ENCODE measurements at regions not wholly inside any gene's neighbourhood (a gene's known extent, or its start where the extent isn't known, plus 50 kb on each side); places are given as distances from the start of the nearest gene placed in this dataset.
"Not testable (repeated sequence)": the region's sequence is repeated elsewhere in the genome, so short reads cannot be mapped to it uniquely, and the experiment has no call there.

- intact Hi-C loops (cut with DNase I, micrococcal nuclease), result loop anchor here in 1 of 2 experiments (10.0 kb wide), 1 partner anchor 446 kb away; no protein-coding TSS in a partner anchor
- no peak for ATAC-seq
- POLR2A ChIA-PET, result no interaction called here
- no peaks in the 10 kb centered on the region for H3K27me3 Mint-ChIP-seq
- DNase-seq, result no peak
- no peak overlapping the region for H3K27ac Mint-ChIP-seq
- CTCF ChIA-PET, result interaction anchor here (0.8 kb wide), 1 partner anchor 761 kb away, joined by 3 read pairs; no protein-coding TSS in a partner anchor
- no peaks in the 10 kb centered on the region for H3K4me1 Mint-ChIP-seq
- peaks cover 3% of the 10 kb centered on the region for H3K9me3 Mint-ChIP-seq (ENCODE audit: low read depth)
- no peaks in the 10 kb centered on the region for H3K36me3 Mint-ChIP-seq (ENCODE audit: low read depth)
- H3K4me3 Mint-ChIP-seq, result no peak overlapping the region
Measured at GRCh38 chr17:71080937-71081336, 911.6 kb downstream of the KCNJ2 start.

- Mint-ChIP-seq H3K27me3 (no peaks in the 10 kb centered on the region), H3K27ac (no peak overlapping the region), H3K9me3 (ENCODE audit: low read depth) (peaks cover 3% of the 10 kb centered on the region), H3K4me3 (no peak overlapping the region), H3K4me1 (no peaks in the 10 kb centered on the region), H3K36me3 (ENCODE audit: low read depth) (no peaks in the 10 kb centered on the region)
- CTCF ChIA-PET, result no interaction called here
- POLR2A ChIA-PET, result no interaction called here
- intact Hi-C loops (cut with DNase I, micrococcal nuclease), result loop anchor here in 1 of 2 experiments (10.0 kb wide), 1 partner anchor 447 kb away; no protein-coding TSS in a partner anchor
- no peak for ATAC-seq
- DNase-seq, result no peak
Measured at GRCh38 chr17:71081666-71082065, 912.3 kb downstream of the KCNJ2 start.

- Mint-ChIP-seq H3K4me3 (no peak overlapping the region), H3K27ac (no peak overlapping the region), H3K4me1 (no peaks in the 10 kb centered on the region), H3K27me3 (no peaks in the 10 kb centered on the region), H3K36me3 (ENCODE audit: low read depth) (no peaks in the 10 kb centered on the region), H3K9me3 (ENCODE audit: low read depth) (peaks cover 3% of the 10 kb centered on the region)
- ATAC-seq (no peak), DNase-seq (no peak)
- ChIA-PET CTCF (interaction anchor here (0.6 kb wide), 1 partner anchor 61 kb away, joined by 3 read pairs; no protein-coding TSS in a partner anchor), POLR2A (no interaction called here)
- intact Hi-C loops (cut with DNase I, micrococcal nuclease), result loop anchor here (2.0 to 10.0 kb wide), 2 partner anchors 447 to 449 kb away; no protein-coding TSS in a partner anchor
Measured at GRCh38 chr17:71084219-71084618, 914.9 kb downstream of the KCNJ2 start.

- no peaks in the 10 kb centered on the region for H3K36me3 Mint-ChIP-seq (ENCODE audit: low read depth)
Measured at GRCh38 chr17:71084838-71085237, 915.5 kb downstream of the KCNJ2 start.

GRCh38 chr17:71085238-71086033 is 916.1 kb downstream of the KCNJ2 start:
- intact Hi-C loops (cut with DNase I, micrococcal nuclease), result loop anchor here (2.0 to 10.0 kb wide), 3 partner anchors 449 to 1457 kb away; no protein-coding TSS in a partner anchor
- CTCF ChIA-PET, result no interaction called here
- Mint-ChIP-seq H3K27me3 (no peaks in the 10 kb centered on the region), H3K36me3 (ENCODE audit: low read depth) (no peaks in the 10 kb centered on the region), H3K9me3 (ENCODE audit: low read depth) (no peaks in the 10 kb centered on the region), H3K4me3 (no peak overlapping the region), H3K4me1 (no peaks in the 10 kb centered on the region), H3K27ac (no peak overlapping the region)
- ATAC-seq (no peak), DNase-seq (peak; percentile 25)
- POLR2A ChIA-PET, result no interaction called here

More at GRCh38 chr17:71084838-71085237, 915.5 kb downstream of the KCNJ2 start:
- no peak for ATAC-seq
- no peak for DNase-seq
- POLR2A ChIA-PET, result no interaction called here
- H3K4me1 Mint-ChIP-seq, result no peaks in the 10 kb centered on the region
- intact Hi-C loops (cut with DNase I, micrococcal nuclease), result loop anchor here (2.0 to 10.0 kb wide), 3 partner anchors 448 to 1457 kb away; no protein-coding TSS in a partner anchor
- no peak overlapping the region for H3K4me3 Mint-ChIP-seq
- H3K9me3 Mint-ChIP-seq (ENCODE audit: low read depth), result peaks cover 3% of the 10 kb centered on the region
- H3K27me3 Mint-ChIP-seq, result no peaks in the 10 kb centered on the region
- CTCF ChIA-PET, result no interaction called here
- no peak overlapping the region for H3K27ac Mint-ChIP-seq

GRCh38 chr17:71089431-71089830 is 920.1 kb downstream of the KCNJ2 start:
- DNase-seq, result no peak
- ChIA-PET POLR2A (no interaction called here), CTCF (interaction anchor here (0.5 kb wide), 1 partner anchor 116 kb away, joined by 3 read pairs; no protein-coding TSS in a partner anchor)
- intact Hi-C loops (cut with DNase I, micrococcal nuclease), result loop anchor here (5.0 to 10.0 kb wide), 2 partner anchors 455 to 1453 kb away; no protein-coding TSS in a partner anchor
- ATAC-seq, result no peak
- peaks cover 5% of the 10 kb centered on the region for H3K9me3 Mint-ChIP-seq (ENCODE audit: low read depth)
- H3K4me3 Mint-ChIP-seq, result no peak overlapping the region
- no peak overlapping the region for H3K27ac Mint-ChIP-seq
- H3K36me3 Mint-ChIP-seq (ENCODE audit: low read depth), result no peaks in the 10 kb centered on the region
- H3K4me1 Mint-ChIP-seq, result no peaks in the 10 kb centered on the region
- no peaks in the 10 kb centered on the region for H3K27me3 Mint-ChIP-seq

- ChIA-PET CTCF (no interaction called here), POLR2A (no interaction called here)
- H3K27me3 Mint-ChIP-seq, result no peaks in the 10 kb centered on the region
- H3K27ac Mint-ChIP-seq, result no peak overlapping the region
- H3K36me3 Mint-ChIP-seq (ENCODE audit: low read depth), result no peaks in the 10 kb centered on the region
- no peaks in the 10 kb centered on the region for H3K4me1 Mint-ChIP-seq
- no peak for DNase-seq
- intact Hi-C loops (cut with DNase I, micrococcal nuclease), result no loop called here
- H3K9me3 Mint-ChIP-seq (ENCODE audit: low read depth), result peaks cover 6% of the 10 kb centered on the region
- no peak overlapping the region for H3K4me3 Mint-ChIP-seq
- no peak for ATAC-seq
Measured at GRCh38 chr17:71098071-71098470, 928.7 kb downstream of the KCNJ2 start.

GRCh38 chr17:71099003-71099714 is 929.8 kb downstream of the KCNJ2 start:
- CTCF ChIA-PET, result no interaction called here
- POLR2A ChIA-PET, result no interaction called here
- Mint-ChIP-seq H3K9me3 (ENCODE audit: low read depth) (peaks cover 6% of the 10 kb centered on the region), H3K27ac (no peak overlapping the region), H3K36me3 (ENCODE audit: low read depth) (no peaks in the 10 kb centered on the region), H3K27me3 (no peaks in the 10 kb centered on the region), H3K4me1 (no peaks in the 10 kb centered on the region), H3K4me3 (no peak overlapping the region)
- no peak for DNase-seq
- intact Hi-C loops (cut with DNase I, micrococcal nuclease), result no loop called here
- ATAC-seq, result no peak

GRCh38 chr17:71102777-71103176 is 933.4 kb downstream of the KCNJ2 start:
- POLR2A ChIA-PET, result no interaction called here
- Mint-ChIP-seq H3K36me3 (ENCODE audit: low read depth) (no peaks in the 10 kb centered on the region), H3K4me1 (no peaks in the 10 kb centered on the region), H3K27me3 (no peaks in the 10 kb centered on the region), H3K9me3 (ENCODE audit: low read depth) (peaks cover 10% of the 10 kb centered on the region), H3K4me3 (no peak overlapping the region), H3K27ac (no peak overlapping the region)
- DNase-seq, result no peak
- no peak for ATAC-seq
- intact Hi-C loops (cut with DNase I, micrococcal nuclease), result no loop called here
- CTCF ChIA-PET, result no interaction called here

- DNase-seq (no peak), ATAC-seq (no peak)
- H3K27ac Mint-ChIP-seq, result no peak overlapping the region
- no peaks in the 10 kb centered on the region for H3K4me1 Mint-ChIP-seq
- intact Hi-C loops (cut with DNase I, micrococcal nuclease), result no loop called here
- ChIA-PET POLR2A (no interaction called here), CTCF (no interaction called here)
- peaks cover 10% of the 10 kb centered on the region for H3K9me3 Mint-ChIP-seq (ENCODE audit: low read depth)
- H3K36me3 Mint-ChIP-seq (ENCODE audit: low read depth), result no peaks in the 10 kb centered on the region
- no peak overlapping the region for H3K4me3 Mint-ChIP-seq
- no peaks in the 10 kb centered on the region for H3K27me3 Mint-ChIP-seq
Measured at GRCh38 chr17:71104225-71104624, 934.9 kb downstream of the KCNJ2 start.

- H3K36me3 Mint-ChIP-seq (ENCODE audit: low read depth); H3K27ac Mint-ChIP-seq; H3K9me3 Mint-ChIP-seq (ENCODE audit: low read depth); CTCF ChIA-PET; intact Hi-C loops (cut with DNase I, micrococcal nuclease); H3K4me1 Mint-ChIP-seq; POLR2A ChIA-PET; ATAC-seq; DNase-seq; H3K4me3 Mint-ChIP-seq; H3K27me3 Mint-ChIP-seq: not testable (repeated sequence)
Measured at GRCh38 chr17:71106056-71106455, 936.7 kb downstream of the KCNJ2 start.

GRCh38 chr17:71107136-71107535 is 937.8 kb downstream of the KCNJ2 start:
- DNase-seq (no peak), ATAC-seq (no peak)
- Mint-ChIP-seq H3K4me1 (no peaks in the 10 kb centered on the region), H3K36me3 (ENCODE audit: low read depth) (no peaks in the 10 kb centered on the region), H3K27me3 (no peaks in the 10 kb centered on the region), H3K4me3 (no peak overlapping the region), H3K9me3 (ENCODE audit: low read depth) (peaks cover 7% of the 10 kb centered on the region), H3K27ac (no peak overlapping the region)
- CTCF ChIA-PET, result interaction anchor here (0.9 kb wide), 1 partner anchor 1433 kb away, joined by 3 read pairs; no protein-coding TSS in a partner anchor
- intact Hi-C loops (cut with DNase I, micrococcal nuclease), result no loop called here
- POLR2A ChIA-PET, result no interaction called here
